Neuron (in vitro differentiated cells): ENCODE measurements at regions not wholly inside any gene's neighbourhood (a gene's known extent, or its start where the extent isn't known, plus 50 kb on each side); places are given as distances from the start of the nearest gene placed in this dataset.

ENCODE experiments used
- H2AFZ ChIP-seq: one replicate; pipeline ENCODE4 v1.6.1; 2013; ENCODE audit warnings: low read depth, mild to moderate bottlenecking, inconsistent platforms, low read length, moderate library complexity
- H3K27me3 ChIP-seq: one replicate; pipeline ENCODE4 v1.6.1; 2013; ENCODE audit warnings: low read length; ENCODE audit not compliant: insufficient read depth
- H3K36me3 ChIP-seq: one replicate; pipeline ENCODE4 v1.6.1; 2013; ENCODE audit warnings: low read length; ENCODE audit not compliant: insufficient read depth
- H3K4me1 ChIP-seq: one replicate; pipeline ENCODE4 v1.6.1; 2013; ENCODE audit warnings: low read length; ENCODE audit not compliant: insufficient read depth
- H3K4me3 ChIP-seq: 2 replicates; pipeline ENCODE4 v1.5.1; 2013; ENCODE audit warnings: mild to moderate bottlenecking, low read length, moderate library complexity
- H3K9me3 ChIP-seq: one replicate; pipeline ENCODE4 v1.6.1; 2013; ENCODE audit warnings: low read length

GRCh38 chr5:98578438-98578837 is 195.0 kb upstream of the RGMB start:
- Histone ChIP-seq H3K36me3 (no peaks in the 10 kb centered on the region), H3K9me3 (peaks cover 6% of the 10 kb centered on the region), H3K27me3 (no peaks in the 10 kb centered on the region), H3K4me1 (peaks cover 4% of the 10 kb centered on the region), H2AFZ (no peak overlapping the region), H3K4me3 (no peak overlapping the region)

- peaks cover 4% of the 10 kb centered on the region for H3K9me3 ChIP-seq
- no peaks in the 10 kb centered on the region for H3K36me3 ChIP-seq
- H3K4me3 ChIP-seq, result no peak overlapping the region
- H2AFZ ChIP-seq, result no peak overlapping the region
- no peaks in the 10 kb centered on the region for H3K27me3 ChIP-seq
- peaks cover 6% of the 10 kb centered on the region for H3K4me1 ChIP-seq
Observed at GRCh38 chr5:98581112-98581997, 192.1 kb upstream of the RGMB start.

DNA sequence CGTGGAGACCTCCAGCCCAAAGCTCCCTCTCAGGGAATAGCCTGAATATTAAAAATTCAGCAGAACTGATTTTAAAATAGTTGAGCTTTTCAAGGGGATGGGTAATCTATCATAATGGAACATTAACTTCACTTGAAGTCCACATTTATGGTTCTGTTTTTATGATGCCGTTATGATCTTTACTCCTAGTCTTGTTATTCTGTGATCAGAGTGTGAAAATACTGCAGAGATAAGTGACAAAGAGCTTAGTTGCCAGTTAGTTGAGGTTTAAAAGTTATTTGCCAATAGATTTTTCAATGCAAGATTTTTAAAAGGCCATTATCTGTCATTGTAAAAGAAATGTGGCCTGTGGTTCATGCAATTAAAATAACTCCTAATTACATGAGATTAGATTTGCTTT is 189.9 kb upstream of the RGMB start:
- no peaks in the 10 kb centered on the region for H3K36me3 ChIP-seq
- no peak overlapping the region for H3K4me3 ChIP-seq
- no peak overlapping the region for H2AFZ ChIP-seq
- H3K27me3 ChIP-seq, result no peaks in the 10 kb centered on the region
- H3K9me3 ChIP-seq, result no peaks in the 10 kb centered on the region
- peaks cover 6% of the 10 kb centered on the region for H3K4me1 ChIP-seq

- H3K4me3 ChIP-seq, result no peak overlapping the region
- no peaks in the 10 kb centered on the region for H3K27me3 ChIP-seq
- H3K9me3 ChIP-seq, result peaks cover 2% of the 10 kb centered on the region
- no peak overlapping the region for H2AFZ ChIP-seq
- no peaks in the 10 kb centered on the region for H3K36me3 ChIP-seq
- H3K4me1 ChIP-seq, result peaks cover 4% of the 10 kb centered on the region
Observed at GRCh38 chr5:98585661-98586310, 187.7 kb upstream of the RGMB start.

- Histone ChIP-seq H2AFZ (no peak overlapping the region), H3K4me3 (no peak overlapping the region), H3K4me1 (peaks cover 4% of the 10 kb centered on the region), H3K9me3 (peaks cover 2% of the 10 kb centered on the region), H3K36me3 (no peaks in the 10 kb centered on the region), H3K27me3 (no peaks in the 10 kb centered on the region)
Observed at GRCh38 chr5:98586581-98586980, 186.9 kb upstream of the RGMB start.

DNA sequence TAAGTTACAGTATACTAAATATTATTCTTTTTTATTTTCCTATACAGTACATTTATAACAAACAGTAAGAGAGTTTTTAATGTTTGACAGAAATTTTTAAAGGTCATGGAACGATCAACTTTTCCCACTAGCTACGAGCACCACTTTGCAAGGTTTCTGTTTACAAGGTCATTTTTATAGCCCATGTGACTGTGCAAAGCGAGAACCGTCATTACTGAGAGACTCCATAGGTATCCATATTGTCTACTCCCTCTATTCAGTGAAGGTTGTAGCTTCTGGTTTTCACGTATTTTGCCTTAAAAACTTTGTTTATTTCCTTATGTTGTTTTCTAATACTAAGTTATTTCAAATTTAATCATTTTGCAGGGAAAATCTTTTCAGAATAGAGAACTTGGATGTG is 186.3 kb upstream of the RGMB start:
- no peaks in the 10 kb centered on the region for H3K27me3 ChIP-seq
- peaks cover 2% of the 10 kb centered on the region for H3K9me3 ChIP-seq
- peaks cover 4% of the 10 kb centered on the region for H3K4me1 ChIP-seq
- no peak overlapping the region for H3K4me3 ChIP-seq
- peak overlapping the region; percentile 10 for H2AFZ ChIP-seq
- no peaks in the 10 kb centered on the region for H3K36me3 ChIP-seq

GRCh38 chr5:98588215-98588614 is 185.2 kb upstream of the RGMB start:
- peak overlapping the region; percentile 36 for H2AFZ ChIP-seq
- peaks cover 2% of the 10 kb centered on the region for H3K9me3 ChIP-seq
- no peak overlapping the region for H3K4me3 ChIP-seq
- no peaks in the 10 kb centered on the region for H3K36me3 ChIP-seq
- H3K4me1 ChIP-seq, result peaks cover 4% of the 10 kb centered on the region
- no peaks in the 10 kb centered on the region for H3K27me3 ChIP-seq

DNA sequence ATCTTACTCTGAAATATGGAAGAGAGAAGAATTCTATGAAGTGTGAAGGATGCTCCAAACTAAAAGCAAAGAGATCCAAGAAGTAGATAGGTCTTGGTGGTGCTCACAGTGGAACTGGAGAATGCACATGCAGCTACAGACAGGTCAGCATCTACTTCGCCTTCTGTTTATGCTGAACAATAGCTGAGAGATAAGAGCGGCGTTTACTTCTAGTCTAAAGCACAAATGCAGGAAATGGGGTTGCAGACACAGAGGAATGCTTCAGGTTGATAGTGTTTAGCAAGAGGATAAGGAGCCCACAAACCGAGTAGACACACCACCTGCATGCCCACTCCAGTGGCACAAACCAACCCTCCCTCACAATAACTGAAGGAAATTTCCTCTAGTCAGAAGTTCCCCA is 180.0 kb upstream of the RGMB start:
- H3K4me1 ChIP-seq, result no peaks in the 10 kb centered on the region
- peaks cover 2% of the 10 kb centered on the region for H3K9me3 ChIP-seq
- H3K36me3 ChIP-seq, result no peaks in the 10 kb centered on the region
- H2AFZ ChIP-seq, result no peak overlapping the region
- H3K27me3 ChIP-seq, result no peaks in the 10 kb centered on the region
- no peak overlapping the region for H3K4me3 ChIP-seq

DNA sequence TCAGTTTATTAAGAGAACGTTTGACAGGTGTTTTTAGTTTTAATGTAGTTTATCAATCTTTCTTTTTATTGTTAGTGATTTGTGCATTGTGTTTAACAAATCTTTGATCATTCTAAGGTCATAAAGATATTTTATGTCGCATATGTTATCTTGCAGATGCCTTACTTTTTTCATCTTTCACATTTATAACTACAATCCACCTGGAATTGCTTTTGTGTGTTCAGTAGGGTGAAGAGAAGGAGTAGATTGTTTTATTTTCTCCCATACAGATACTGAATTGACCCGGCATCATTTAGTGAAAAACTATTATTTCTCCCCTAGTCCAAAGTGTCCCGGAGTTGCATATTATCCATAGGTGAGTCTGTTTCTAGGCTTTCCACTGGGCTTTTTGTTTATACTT is 179.4 kb upstream of the RGMB start:
- no peak overlapping the region for H2AFZ ChIP-seq
- H3K4me3 ChIP-seq, result no peak overlapping the region
- H3K36me3 ChIP-seq, result no peaks in the 10 kb centered on the region
- no peaks in the 10 kb centered on the region for H3K4me1 ChIP-seq
- peaks cover 4% of the 10 kb centered on the region for H3K9me3 ChIP-seq
- H3K27me3 ChIP-seq, result no peaks in the 10 kb centered on the region

GRCh38 chr5:98599016-98599415 is 174.4 kb upstream of the RGMB start:
- Histone ChIP-seq H3K4me1 (peaks cover under 1% of the 10 kb centered on the region), H3K4me3 (no peak overlapping the region), H3K9me3 (peaks cover 4% of the 10 kb centered on the region), H2AFZ (no peak overlapping the region), H3K36me3 (no peaks in the 10 kb centered on the region), H3K27me3 (no peaks in the 10 kb centered on the region)

DNA sequence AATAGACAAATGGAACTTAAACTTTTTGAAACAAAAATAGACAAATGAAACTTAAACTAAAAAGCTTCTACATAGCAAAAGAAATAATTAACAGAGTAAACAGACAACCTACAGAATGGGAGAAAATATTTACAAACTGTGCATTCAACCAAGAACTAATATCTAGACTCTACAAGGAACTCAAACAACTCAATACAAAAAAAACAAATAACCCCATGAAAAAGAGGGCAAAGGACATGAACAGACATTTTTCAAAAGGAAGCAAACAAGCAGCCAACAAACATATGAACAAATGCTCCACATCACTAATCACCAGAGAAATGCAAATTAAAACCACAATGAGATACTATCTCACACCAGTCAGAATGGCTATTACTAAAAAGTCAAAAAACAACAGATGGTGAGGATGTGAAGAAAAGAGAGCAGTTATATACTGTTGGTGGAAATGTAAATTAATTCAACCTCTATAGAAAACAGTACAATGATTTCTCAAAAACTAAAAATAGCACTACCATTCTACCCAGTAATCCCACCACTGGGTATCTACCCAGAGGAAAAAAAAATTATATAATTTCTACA is 170.8 kb upstream of the RGMB start:
- Histone ChIP-seq H2AFZ (no peak overlapping the region), H3K4me3 (no peak overlapping the region), H3K27me3 (no peaks in the 10 kb centered on the region), H3K36me3 (no peaks in the 10 kb centered on the region), H3K4me1 (peaks cover 22% of the 10 kb centered on the region), H3K9me3 (peaks cover 4% of the 10 kb centered on the region)

DNA sequence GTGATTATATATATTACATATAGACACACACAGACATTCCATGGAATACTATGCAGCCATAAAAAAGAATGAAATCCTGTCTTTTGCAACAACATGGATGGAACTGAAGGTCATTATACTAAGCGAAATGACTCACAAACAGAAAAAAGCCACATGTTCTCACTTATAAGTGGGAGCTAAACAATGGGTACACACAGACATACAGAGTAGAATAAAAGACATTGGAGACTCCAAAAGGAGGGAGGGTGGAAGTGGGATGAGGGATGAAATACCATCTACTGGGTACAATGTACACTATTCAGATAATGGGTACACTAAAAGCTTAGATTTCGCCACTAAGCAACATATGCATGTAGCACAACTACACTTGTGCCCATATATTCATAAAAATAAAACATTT is 170.0 kb upstream of the RGMB start:
- Histone ChIP-seq H3K9me3 (peaks cover 4% of the 10 kb centered on the region), H3K4me3 (no peak overlapping the region), H2AFZ (no peak overlapping the region), H3K27me3 (no peaks in the 10 kb centered on the region), H3K36me3 (no peaks in the 10 kb centered on the region), H3K4me1 (peaks cover 22% of the 10 kb centered on the region)

DNA sequence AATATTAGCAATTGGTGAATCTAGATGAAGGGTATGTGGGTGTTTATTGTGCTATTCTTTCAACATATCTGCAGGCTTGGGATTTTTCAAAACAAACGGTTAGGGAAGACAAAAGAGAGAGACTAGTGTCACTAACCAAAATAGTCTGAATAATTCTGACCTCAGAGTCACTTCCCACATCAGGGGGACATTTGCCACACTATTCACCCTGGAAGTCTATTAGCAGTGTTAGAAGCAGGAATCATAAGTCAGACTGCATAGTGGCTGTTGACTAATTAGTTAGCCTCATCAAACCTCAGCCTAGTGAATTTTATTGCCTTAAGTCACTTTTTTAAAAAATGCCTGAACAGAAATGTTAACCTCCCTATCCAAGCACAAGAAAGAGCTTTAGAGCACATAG is 169.2 kb upstream of the RGMB start:
- no peak overlapping the region for H3K4me3 ChIP-seq
- H2AFZ ChIP-seq, result peak overlapping the region; percentile 1
- no peaks in the 10 kb centered on the region for H3K36me3 ChIP-seq
- peaks cover 22% of the 10 kb centered on the region for H3K4me1 ChIP-seq
- peaks cover 2% of the 10 kb centered on the region for H3K9me3 ChIP-seq
- H3K27me3 ChIP-seq, result no peaks in the 10 kb centered on the region
